HG02763 (cell line): ENCODE measurements at regions not wholly inside any gene's neighbourhood (a gene's known extent, or its start where the extent isn't known, plus 50 kb on each side); places are given as distances from the start of the nearest gene placed in this dataset.
"Not testable (repeated sequence)": the region's sequence is repeated elsewhere in the genome, so short reads cannot be mapped to it uniquely, and the experiment has no call there.

Source experiments
- ATAC-seq: cut with Tn5 transposase; IDR thresholded peaks from one replicate; pipeline ENCODE4 v1.9.1; 2021; ENCODE audit warnings: mild to moderate bottlenecking, moderate library complexity; ENCODE audit not compliant: unreplicated experiment

- no peak for ATAC-seq
Observed at GRCh38 chr15:45804028-45804427, 169.2 kb downstream of the SQOR start.

- ATAC-seq = no peak
Observed at GRCh38 chr15:45810201-45810600, 175.4 kb downstream of the SQOR start.

GRCh38 chr15:45812200-45812599, 177.4 kb downstream of the SQOR start:
- ATAC-seq = no peak

GRCh38 chr15:45817578-45817977, 182.7 kb downstream of the SQOR start:
- not testable (repeated sequence) for ATAC-seq

- no peak for ATAC-seq
Observed at GRCh38 chr15:45821390-45821789, 186.6 kb downstream of the SQOR start.

GRCh38 chr15:45822968-45823367, 188.1 kb downstream of the SQOR start:
- not testable (repeated sequence) for ATAC-seq

GRCh38 chr15:45827275-45827674, 192.4 kb downstream of the SQOR start:
- ATAC-seq = no peak

- ATAC-seq = no peak
Observed at GRCh38 chr15:45827766-45828165, 192.9 kb downstream of the SQOR start.

- no peak for ATAC-seq
Observed at GRCh38 chr15:45829336-45830153, 194.7 kb downstream of the SQOR start.

- no peak for ATAC-seq
Observed at GRCh38 chr15:45831787-45832186, 197.0 kb downstream of the SQOR start.

GRCh38 chr15:45834622-45835021, 199.8 kb downstream of the SQOR start:
- ATAC-seq = no peak

GRCh38 chr15:45842151-45842550, 207.3 kb downstream of the SQOR start:
- no peak for ATAC-seq

- no peak for ATAC-seq
Observed at GRCh38 chr15:45847645-45848044, 212.8 kb downstream of the SQOR start.

- ATAC-seq = no peak
Observed at GRCh38 chr15:45849136-45849535, 214.3 kb downstream of the SQOR start.

- ATAC-seq = no peak
Observed at GRCh38 chr15:45854455-45855202, 219.8 kb downstream of the SQOR start.

GRCh38 chr15:45855210-45855906, 220.5 kb downstream of the SQOR start:
- no peak for ATAC-seq

GRCh38 chr15:45855907-45856579, 221.2 kb downstream of the SQOR start:
- ATAC-seq = no peak

- ATAC-seq = no peak
Observed at GRCh38 chr15:45857291-45857690, 222.5 kb downstream of the SQOR start.

GRCh38 chr15:45858491-45858890, 223.7 kb downstream of the SQOR start:
- ATAC-seq = no peak

- no peak for ATAC-seq
Observed at GRCh38 chr15:45862034-45862433, 227.2 kb downstream of the SQOR start.
